Tibial nerve (tissue), 4 donors: ENCODE measurements at regions not wholly inside any gene's neighbourhood (a gene's known extent, or its start where the extent isn't known, plus 50 kb on each side); places are given as distances from the start of the nearest gene placed in this dataset.

Source experiments
- EP300 ChIP-seq, 2 donors: sonication (generic); formaldehyde crosslinking; IDR thresholded peaks; one replicate each; pipeline ENCODE4 v1.6.1; 2017; ENCODE audit warnings: antibody characterized with exemption in 2 of 2, mild to moderate bottlenecking in 1 of 2
- POLR2A ChIP-seq, 2 donors: fragments of 450-650 bp; IDR thresholded peaks; one replicate each; pipeline ENCODE4 v1.6.1; 2017; ENCODE audit warnings: antibody characterized with exemption in 2 of 2, mild to moderate bottlenecking in 2 of 2, moderate library complexity in 2 of 2
- TF ChIP-seq, protein P1 (sequence below), 5 experiments: fragments of 200-600 bp in 3 of 5; fragments of 450-650 bp in 2 of 5; sonication (generic) in 3 of 5; IDR thresholded peaks; one replicate each; pipeline ENCODE4 v1.5.1; 2016 to 2019; ENCODE audit warnings: antibody characterized with exemption in 5 of 5, mild to moderate bottlenecking in 3 of 5, moderate library complexity in 2 of 5

DNA sequence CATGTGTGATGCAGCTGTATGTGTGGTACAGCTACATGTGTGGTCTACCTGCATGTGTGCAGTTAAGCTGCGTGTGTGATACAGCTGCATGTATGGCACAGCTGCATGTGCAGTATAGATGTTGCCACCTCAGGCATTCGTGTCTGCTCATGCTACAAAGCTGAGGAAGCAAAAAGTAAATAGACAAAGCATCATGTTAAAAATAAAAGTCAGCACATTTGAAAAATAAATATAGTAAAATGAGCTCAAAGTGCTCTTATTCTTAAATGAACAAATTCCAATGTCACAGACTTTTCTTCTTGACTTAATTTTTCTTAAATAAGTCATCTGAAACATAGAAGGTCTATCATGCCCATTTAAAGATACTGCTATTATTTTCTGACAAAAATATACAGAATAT lies 519.3 kb upstream of the SOX11 start:
- TF ChIP-seq, protein P1, sequence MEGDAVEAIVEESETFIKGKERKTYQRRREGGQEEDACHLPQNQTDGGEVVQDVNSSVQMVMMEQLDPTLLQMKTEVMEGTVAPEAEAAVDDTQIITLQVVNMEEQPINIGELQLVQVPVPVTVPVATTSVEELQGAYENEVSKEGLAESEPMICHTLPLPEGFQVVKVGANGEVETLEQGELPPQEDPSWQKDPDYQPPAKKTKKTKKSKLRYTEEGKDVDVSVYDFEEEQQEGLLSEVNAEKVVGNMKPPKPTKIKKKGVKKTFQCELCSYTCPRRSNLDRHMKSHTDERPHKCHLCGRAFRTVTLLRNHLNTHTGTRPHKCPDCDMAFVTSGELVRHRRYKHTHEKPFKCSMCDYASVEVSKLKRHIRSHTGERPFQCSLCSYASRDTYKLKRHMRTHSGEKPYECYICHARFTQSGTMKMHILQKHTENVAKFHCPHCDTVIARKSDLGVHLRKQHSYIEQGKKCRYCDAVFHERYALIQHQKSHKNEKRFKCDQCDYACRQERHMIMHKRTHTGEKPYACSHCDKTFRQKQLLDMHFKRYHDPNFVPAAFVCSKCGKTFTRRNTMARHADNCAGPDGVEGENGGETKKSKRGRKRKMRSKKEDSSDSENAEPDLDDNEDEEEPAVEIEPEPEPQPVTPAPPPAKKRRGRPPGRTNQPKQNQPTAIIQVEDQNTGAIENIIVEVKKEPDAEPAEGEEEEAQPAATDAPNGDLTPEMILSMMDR (IDR thresholded peaks at IDR 0.05) = no peak
- TF ChIP-seq POLR2A (IDR thresholded peaks at IDR 0.05) (no peak), EP300 (IDR thresholded peaks at IDR 0.05) (no peak)
